NB4 (cell line): ENCODE measurements at regions not wholly inside any gene's neighbourhood (a gene's known extent, or its start where the extent isn't known, plus 50 kb on each side); places are given as distances from the start of the nearest gene placed in this dataset.
A peak's percentile ranks its signal among the peaks of the same experiment; 100 is the strongest.
"Not testable (repeated sequence)": the region's sequence is repeated elsewhere in the genome, so short reads cannot be mapped to it uniquely, and the experiment has no call there.

Source experiments
- DNase-seq: peaks from one replicate; pipeline ENCODE4 v3.0.0; 2010; ENCODE audit warnings: low read depth
- H3K4me3 ChIP-seq: one replicate; pipeline ENCODE4 v1.5.1; 2011; ENCODE audit warnings: mild to moderate bottlenecking, low read depth, low read length, moderate library complexity
- CTCF ChIP-seq: IDR thresholded peaks from one replicate; pipeline ENCODE4 v1.5.1; 2012; ENCODE audit warnings: low read depth, low read length
- MAX ChIP-seq: IDR thresholded peaks from 2 replicates; pipeline ENCODE4 v1.6.1; 2011; ENCODE audit warnings: low read depth, low read length
- MYC ChIP-seq: IDR thresholded peaks from 2 replicates; pipeline ENCODE4 v1.6.1; 2011; ENCODE audit warnings: low read depth, low read length
- POLR2A ChIP-seq: IDR thresholded peaks from 2 replicates; pipeline ENCODE4 v1.6.1; 2011; ENCODE audit warnings: mild to moderate bottlenecking; ENCODE audit not compliant: insufficient read length; ENCODE audit errors: extremely low read depth

GRCh38 chr18:10100941-10101701 lies 187.3 kb downstream of the VAPA start:
- no peak for TF ChIP-seq MYC
- TF ChIP-seq MAX = no peak
- no peak for TF ChIP-seq CTCF
- TF ChIP-seq POLR2A = no peak
- peak; percentile 80 for DNase-seq
- peak overlapping the region; percentile 2 for H3K4me3 ChIP-seq

GRCh38 chr18:10101729-10102128 lies 187.9 kb downstream of the VAPA start:
- no peak for TF ChIP-seq MAX
- TF ChIP-seq CTCF = no peak
- TF ChIP-seq MYC = no peak
- TF ChIP-seq POLR2A = no peak
- no peak overlapping the region for H3K4me3 ChIP-seq
- no peak for DNase-seq

GRCh38 chr18:10105118-10105517 lies 191.3 kb downstream of the VAPA start:
- not testable (repeated sequence) for H3K4me3 ChIP-seq

GRCh38 chr18:10111191-10111590 lies 197.4 kb downstream of the VAPA start:
- TF ChIP-seq MAX (no peak), MYC (no peak), CTCF (no peak), POLR2A (no peak)
- peak; percentile 69 for DNase-seq
- peak overlapping the region; percentile 40 for H3K4me3 ChIP-seq

More at GRCh38 chr18:10105118-10105517, 191.3 kb downstream of the VAPA start:
- not testable (repeated sequence) for DNase-seq

- peak overlapping the region; percentile 40 for H3K4me3 ChIP-seq
- TF ChIP-seq MYC (no peak), MAX (peak; percentile 90)
Measured at GRCh38 chr18:10111944-10112343, 198.1 kb downstream of the VAPA start.

GRCh38 chr18:10113121-10114022 lies 199.6 kb downstream of the VAPA start:
- no peak for TF ChIP-seq POLR2A
- no peak for TF ChIP-seq MYC
- no peak for TF ChIP-seq CTCF
- TF ChIP-seq MAX = no peak
- H3K4me3 ChIP-seq = no peak overlapping the region
- peak; percentile 86 for DNase-seq

More at GRCh38 chr18:10111944-10112343, 198.1 kb downstream of the VAPA start:
- DNase-seq = peak; percentile 92
